Choroid plexus epithelial cell (primary cell): ENCODE measurements at regions not wholly inside any gene's neighbourhood (a gene's known extent, or its start where the extent isn't known, plus 50 kb on each side); places are given as distances from the start of the nearest gene placed in this dataset.

Source experiments
- DNase-seq: peaks from one replicate; pipeline ENCODE4 v3.0.0-alpha.2; 2010; ENCODE audit warnings: low read depth
- H3K4me3 ChIP-seq: 2 replicates; pipeline ENCODE4 v1.5.1; 2011; ENCODE audit warnings: low read depth, mild to moderate bottlenecking, control low read depth, low read length, moderate library complexity
- TF ChIP-seq, protein P1 (sequence below): conservative IDR thresholded peaks from 2 replicates; pipeline ENCODE4 v1.5.1; 2011; ENCODE audit warnings: low read depth, mild to moderate bottlenecking, control low read depth, inconsistent platforms, low read length, moderate library complexity

- DNase-seq = no peak
- TF ChIP-seq, protein P1, sequence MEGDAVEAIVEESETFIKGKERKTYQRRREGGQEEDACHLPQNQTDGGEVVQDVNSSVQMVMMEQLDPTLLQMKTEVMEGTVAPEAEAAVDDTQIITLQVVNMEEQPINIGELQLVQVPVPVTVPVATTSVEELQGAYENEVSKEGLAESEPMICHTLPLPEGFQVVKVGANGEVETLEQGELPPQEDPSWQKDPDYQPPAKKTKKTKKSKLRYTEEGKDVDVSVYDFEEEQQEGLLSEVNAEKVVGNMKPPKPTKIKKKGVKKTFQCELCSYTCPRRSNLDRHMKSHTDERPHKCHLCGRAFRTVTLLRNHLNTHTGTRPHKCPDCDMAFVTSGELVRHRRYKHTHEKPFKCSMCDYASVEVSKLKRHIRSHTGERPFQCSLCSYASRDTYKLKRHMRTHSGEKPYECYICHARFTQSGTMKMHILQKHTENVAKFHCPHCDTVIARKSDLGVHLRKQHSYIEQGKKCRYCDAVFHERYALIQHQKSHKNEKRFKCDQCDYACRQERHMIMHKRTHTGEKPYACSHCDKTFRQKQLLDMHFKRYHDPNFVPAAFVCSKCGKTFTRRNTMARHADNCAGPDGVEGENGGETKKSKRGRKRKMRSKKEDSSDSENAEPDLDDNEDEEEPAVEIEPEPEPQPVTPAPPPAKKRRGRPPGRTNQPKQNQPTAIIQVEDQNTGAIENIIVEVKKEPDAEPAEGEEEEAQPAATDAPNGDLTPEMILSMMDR = no peak
- no peak overlapping the region for H3K4me3 ChIP-seq
These were observed 117.7 kb upstream of the BACH2 start for GRCh38 chr6:90414352-90414751.

GRCh38 chr6:90413867-90414266, 117.2 kb upstream of the BACH2 start:
- peak; percentile 60 for DNase-seq
- peak overlapping the region; percentile 40 for H3K4me3 ChIP-seq
- TF ChIP-seq, protein P1 = no peak

- peak overlapping the region; percentile 40 for H3K4me3 ChIP-seq
- DNase-seq = no peak
- TF ChIP-seq, protein P1 = no peak
These were observed 116.8 kb upstream of the BACH2 start for GRCh38 chr6:90413396-90413795.

DNA sequence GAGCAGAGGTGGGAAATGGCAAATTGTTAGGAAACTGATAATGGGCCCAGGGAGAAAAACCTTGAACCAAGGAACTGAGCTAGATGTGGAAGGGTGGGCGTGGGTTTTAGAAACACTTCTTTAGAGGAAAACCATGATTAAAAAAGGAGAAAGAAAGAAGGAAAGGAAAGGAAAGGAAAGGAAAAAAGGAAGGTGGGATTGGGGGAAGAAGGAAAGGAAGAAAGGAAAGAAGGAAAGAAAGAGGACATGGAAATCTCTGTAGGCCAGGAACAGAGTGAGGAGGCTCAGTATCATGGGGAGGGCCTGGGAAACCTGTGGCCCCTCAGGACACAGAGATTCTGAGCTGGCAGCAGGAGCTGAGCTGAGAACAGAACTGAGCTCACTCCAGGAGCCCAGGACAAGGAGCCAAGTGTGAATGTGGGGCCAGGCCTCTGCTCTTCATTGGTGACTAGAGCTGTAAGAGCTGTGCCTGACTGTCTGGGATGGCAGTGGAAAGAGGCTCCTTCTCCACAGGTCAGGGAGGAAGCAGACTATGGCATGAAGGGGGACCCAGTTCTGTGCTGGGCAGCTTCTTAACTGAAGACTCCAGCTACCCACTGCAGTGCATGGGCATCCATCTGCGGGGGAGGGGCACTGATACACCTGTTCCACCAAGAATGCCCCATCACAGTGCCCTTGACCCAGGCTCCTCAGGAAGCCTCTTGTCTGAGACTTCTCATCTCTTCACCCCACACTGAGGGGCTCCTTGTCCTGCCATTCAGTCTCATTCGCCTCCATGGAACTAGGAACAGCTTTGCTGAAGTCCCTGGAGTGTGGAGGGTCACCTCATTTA, 116.1 kb upstream of the BACH2 start:
- H3K4me3 ChIP-seq = no peak overlapping the region
- TF ChIP-seq, protein P1 = no peak
- DNase-seq = no peak

DNA sequence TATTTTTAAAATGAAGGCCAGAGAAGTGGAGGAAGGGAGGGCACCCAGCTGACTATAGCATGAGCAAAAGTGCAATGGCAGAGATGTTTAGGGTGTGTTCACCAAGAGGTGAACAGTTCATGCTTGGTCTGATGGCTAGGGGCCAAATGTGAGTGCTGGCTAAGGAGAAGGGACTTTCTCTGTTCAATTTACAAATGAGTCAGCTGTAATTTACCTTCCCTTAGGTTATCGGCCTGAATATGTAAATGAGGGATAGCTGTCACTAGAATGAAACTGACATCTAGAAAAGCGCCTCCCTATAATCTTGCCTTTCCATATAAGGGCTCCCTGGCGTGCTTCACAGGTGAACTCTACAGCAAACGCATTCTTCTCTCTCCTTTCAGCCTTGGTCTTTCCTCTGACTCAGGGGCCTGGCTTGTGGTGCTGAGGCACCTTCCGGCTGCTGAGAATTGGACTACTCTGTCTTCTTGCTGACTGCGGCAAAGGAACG, 114.7 kb upstream of the BACH2 start:
- peak; percentile 22 for DNase-seq
- TF ChIP-seq, protein P1 = no peak
- H3K4me3 ChIP-seq = no peak overlapping the region

- TF ChIP-seq, protein P1 = no peak
These were observed 113.1 kb upstream of the BACH2 start for GRCh38 chr6:90409700-90410099.

DNA sequence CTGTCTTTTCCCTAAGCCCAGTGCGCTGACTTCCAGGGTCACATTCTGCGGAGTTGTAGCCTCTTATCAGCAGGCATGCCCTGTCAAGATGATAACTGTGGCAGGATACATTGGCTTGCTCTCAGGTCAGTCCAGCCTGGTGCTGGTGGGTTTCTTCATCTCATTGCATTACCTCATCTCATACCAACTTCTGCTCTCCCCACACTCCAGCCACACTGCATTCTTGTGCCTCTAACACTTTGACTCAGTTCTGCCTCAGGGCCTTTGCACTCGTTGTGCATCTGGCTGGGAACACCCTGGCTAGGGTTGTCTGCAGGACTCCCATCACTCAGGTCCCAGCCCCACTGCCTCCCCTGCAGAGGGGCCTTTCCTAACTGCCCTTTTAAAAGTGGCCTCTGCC, 110.3 kb upstream of the BACH2 start:
- TF ChIP-seq, protein P1 = no peak
- peak; percentile 56 for DNase-seq

More at GRCh38 chr6:90409700-90410099, 113.1 kb upstream of the BACH2 start:
- no peak overlapping the region for H3K4me3 ChIP-seq
- DNase-seq = no peak

More for the DNA sequence above, 110.3 kb upstream of the BACH2 start:
- no peak overlapping the region for H3K4me3 ChIP-seq
